Aorta (tissue), 5 donors: ENCODE measurements at regions not wholly inside any gene's neighbourhood (a gene's known extent, or its start where the extent isn't known, plus 50 kb on each side); places are given as distances from the start of the nearest gene placed in this dataset.
"Not testable (repeated sequence)": the region's sequence is repeated elsewhere in the genome, so short reads cannot be mapped to it uniquely, and the experiment has no call there.

Source experiments
- ATAC-seq: fragments of 200-7000 bp; cut with Tn5 transposase; one replicate; pipeline ENCODE4 v1.9.1; 2022; ENCODE audit warnings: moderate library complexity; ENCODE audit not compliant: low FRiP score
- DNase-seq, 2 donors: peaks; one replicate each; pipeline ENCODE4 v3.0.0-alpha.2; 2020
- H3K27ac ChIP-seq, 2 donors: one replicate each; pipeline ENCODE4 v1.5.1; 2013; ENCODE audit warnings: low read length in 2 of 2, mild to moderate bottlenecking in 2 of 2, moderate library complexity in 2 of 2, control low read depth in 1 of 2, inconsistent platforms in 1 of 2, low read depth in 1 of 2
- H3K27me3 ChIP-seq, 2 donors: one replicate each; pipeline ENCODE4 v1.6.1; 2013; ENCODE audit warnings: control low read depth in 1 of 2, low read length in 1 of 2, mild to moderate bottlenecking in 1 of 2, moderate library complexity in 1 of 2; ENCODE audit not compliant: insufficient read depth in 2 of 2, control insufficient read depth in 1 of 2
- H3K36me3 ChIP-seq, 2 donors: one replicate each; pipeline ENCODE4 v1.6.1; 2013; ENCODE audit warnings: control low read depth in 1 of 2, low read length in 1 of 2, mild to moderate bottlenecking in 1 of 2; ENCODE audit not compliant: insufficient read depth in 2 of 2, control insufficient read depth in 1 of 2
- H3K4me1 ChIP-seq, 2 donors: one replicate each; pipeline ENCODE4 v1.6.1; 2013; ENCODE audit warnings: low read length in 2 of 2, control low read depth in 1 of 2, mild to moderate bottlenecking in 1 of 2, moderate library complexity in 1 of 2; ENCODE audit not compliant: insufficient read depth in 2 of 2, control insufficient read depth in 1 of 2
- H3K4me3 ChIP-seq, 2 donors: one replicate each; pipeline ENCODE4 v1.5.1; 2013; ENCODE audit warnings: low read length in 2 of 2, control low read depth in 1 of 2, mild to moderate bottlenecking in 1 of 2
- H3K9me3 ChIP-seq: one replicate; pipeline ENCODE4 v1.6.1; 2013; ENCODE audit warnings: mild to moderate bottlenecking, low read length; ENCODE audit not compliant: control insufficient read depth
- WGBS, 2 donors: extraction: QIAGEN DNeasy Blood & Tissue Kit; methylation state at CpG; one replicate each; pipeline ENCODE4 v1.1.7; 2013; 5-methylcytosine and 5-hydroxymethylcytosine counted together
- intact Hi-C, 2 donors: fragments of 100-400 bp; cut with DNase I; formaldehyde crosslinking; loops; one replicate each; pipeline versions ENCODE4 v1.14.2 to v1.15.0; 2022
- donor health status: healthy with polysubstance abuse.
- donor health status: Bipolar disorder and iron deficiency.
- donor health status: DM: no; HTN: no; CAD: no.
- donor health status: DM: no; HTN: no; CAD: no.
- donor health status: DM: yes; HTN: yes; CAD: no.

- ATAC-seq (no peak), DNase-seq (no peak)
- intact Hi-C loops, result no loop called here
- Histone ChIP-seq H3K36me3 (no peaks in the 10 kb centered on the region), H3K9me3 (no peaks in the 10 kb centered on the region), H3K4me1 (no peaks in the 10 kb centered on the region), H3K27me3 (no peaks in the 10 kb centered on the region), H3K4me3 (no peak overlapping the region), H3K27ac (no peak overlapping the region)
Observed at GRCh38 chr3:118793176-118793575, 241.5 kb downstream of the IGSF11 start.

- H3K4me3 ChIP-seq, result no peak overlapping the region
- H3K9me3 ChIP-seq, result no peaks in the 10 kb centered on the region
- no peak for DNase-seq
- H3K27ac ChIP-seq, result no peak overlapping the region
- H3K36me3 ChIP-seq, result no peaks in the 10 kb centered on the region
- H3K4me1 ChIP-seq, result no peaks in the 10 kb centered on the region
- intact Hi-C loops, result no loop called here
- 72% methylated on average over 3 of the region's 3 CpGs for WGBS, 2 donors
- H3K27me3 ChIP-seq, result no peaks in the 10 kb centered on the region
- ATAC-seq, result no peak
Observed at GRCh38 chr3:118799303-118799702, 235.3 kb downstream of the IGSF11 start.

GRCh38 chr3:118801899-118802298 lies 232.7 kb downstream of the IGSF11 start:
- peak; percentile 36 for ATAC-seq
- DNase-seq, result no peak
- H3K4me3 ChIP-seq, result no peak overlapping the region

GRCh38 chr3:118802325-118803095 lies 232.1 kb downstream of the IGSF11 start:
- 85 to 86% methylated on average over 13 of the region's 13 CpGs for WGBS, 2 donors
- H3K27me3 ChIP-seq, result no peaks in the 10 kb centered on the region
- H3K4me3 ChIP-seq, result no peak overlapping the region
- no peaks in the 10 kb centered on the region for H3K4me1 ChIP-seq
- intact Hi-C loops, result no loop called here
- no peaks in the 10 kb centered on the region for H3K9me3 ChIP-seq
- no peak overlapping the region for H3K27ac ChIP-seq
- no peaks in the 10 kb centered on the region for H3K36me3 ChIP-seq
- DNase-seq, result no peak
- peak; percentile 61 for ATAC-seq

More at GRCh38 chr3:118801899-118802298, 232.7 kb downstream of the IGSF11 start:
- H3K36me3 ChIP-seq, result no peaks in the 10 kb centered on the region
- H3K4me1 ChIP-seq, result no peaks in the 10 kb centered on the region
- H3K27ac ChIP-seq, result no peak overlapping the region
- H3K9me3 ChIP-seq, result no peaks in the 10 kb centered on the region
- WGBS, 2 donors, result 43 to 61% methylated on average over 8 of the region's 8 CpGs
- intact Hi-C loops, result no loop called here
- no peaks in the 10 kb centered on the region for H3K27me3 ChIP-seq

- Histone ChIP-seq H3K36me3 (no peaks in the 10 kb centered on the region), H3K27ac (no peak overlapping the region), H3K27me3 (no peaks in the 10 kb centered on the region), H3K4me1 (no peaks in the 10 kb centered on the region), H3K4me3 (no peak overlapping the region), H3K9me3 (no peaks in the 10 kb centered on the region)
- ATAC-seq (no peak), DNase-seq (no peak)
- intact Hi-C loops, result no loop called here
- WGBS, 2 donors, result 60% methylated on average over 3 of the region's 3 CpGs
Observed at GRCh38 chr3:118803096-118803476, 231.6 kb downstream of the IGSF11 start.

GRCh38 chr3:118805007-118805406 lies 229.6 kb downstream of the IGSF11 start:
- no peak for ATAC-seq
- Histone ChIP-seq H3K9me3 (no peaks in the 10 kb centered on the region), H3K36me3 (no peaks in the 10 kb centered on the region), H3K27me3 (peaks cover 0 to 2% of the 10 kb centered on the region in 2 donors), H3K27ac (no peak overlapping the region), H3K4me1 (no peaks in the 10 kb centered on the region), H3K4me3 (no peak overlapping the region)
- DNase-seq, result no peak
- intact Hi-C loops, result no loop called here
- 19 to 43% methylated on average over 2 of the region's 2 CpGs for WGBS, 2 donors

GRCh38 chr3:118806423-118806822 lies 228.2 kb downstream of the IGSF11 start:
- no peaks in the 10 kb centered on the region for H3K4me1 ChIP-seq
- no peaks in the 10 kb centered on the region for H3K36me3 ChIP-seq
- ATAC-seq, result no peak
- peaks cover 0 to 2% of the 10 kb centered on the region in 2 donors for H3K27me3 ChIP-seq
- H3K27ac ChIP-seq, result no peak overlapping the region
- H3K9me3 ChIP-seq, result no peaks in the 10 kb centered on the region
- no peak for DNase-seq
- H3K4me3 ChIP-seq, result no peak overlapping the region
- 91% methylated on average over 5 of the region's 5 CpGs for WGBS, 2 donors
- intact Hi-C loops, result no loop called here

- 90 to 94% methylated on average over 2 of the region's 2 CpGs for WGBS, 2 donors
- H3K4me1 ChIP-seq, intact Hi-C loops: not testable (repeated sequence)
Observed at GRCh38 chr3:118807349-118807748, 227.3 kb downstream of the IGSF11 start.

GRCh38 chr3:118808723-118809122 lies 225.9 kb downstream of the IGSF11 start:
- no peak for ATAC-seq
- H3K4me1 ChIP-seq, result no peaks in the 10 kb centered on the region
- no peaks in the 10 kb centered on the region for H3K36me3 ChIP-seq
- H3K27me3 ChIP-seq, result peaks cover 0 to 2% of the 10 kb centered on the region in 2 donors
- DNase-seq, result no peak
- H3K9me3 ChIP-seq, result no peaks in the 10 kb centered on the region
- H3K27ac ChIP-seq, result no peak overlapping the region
- intact Hi-C loops, result no loop called here
- no peak overlapping the region for H3K4me3 ChIP-seq
- 53 to 59% methylated on average over 6 of the region's 6 CpGs for WGBS, 2 donors

More at GRCh38 chr3:118807349-118807748, 227.3 kb downstream of the IGSF11 start:
- H3K4me3 ChIP-seq, DNase-seq, H3K9me3 ChIP-seq, ATAC-seq, H3K27me3 ChIP-seq, H3K36me3 ChIP-seq, H3K27ac ChIP-seq: not testable (repeated sequence)
